Neutrophil (primary cell): ENCODE measurements at regions not wholly inside any gene's neighbourhood (a gene's known extent, or its start where the extent isn't known, plus 50 kb on each side); places are given as distances from the start of the nearest gene placed in this dataset.

Source experiments
- H3K27ac ChIP-seq: fragments of 200-600 bp; sonication (generic); 2 replicates; pipeline ENCODE4 v1.5.1; 2016; ENCODE audit warnings: mild to moderate bottlenecking, moderate library complexity
- H3K27me3 ChIP-seq: fragments of 200-600 bp; sonication (generic); 2 replicates; pipeline ENCODE4 v1.6.0; 2016; ENCODE audit warnings: mild to moderate bottlenecking
- H3K36me3 ChIP-seq: fragments of 200-600 bp; sonication (generic); 2 replicates; pipeline ENCODE4 v1.5.1; 2017
- H3K4me1 ChIP-seq, 2 experiments: fragments of 200-600 bp in 1 of 2; sonication (generic) in 1 of 2; 1 replicate in 1 of 2; 2 replicates in 1 of 2; pipeline versions ENCODE4 v1.5.1 to v1.6.1; 2013 to 2016; ENCODE audit warnings: low read depth in 1 of 2, low read length in 1 of 2, mild to moderate bottlenecking in 1 of 2, moderate library complexity in 1 of 2; ENCODE audit not compliant: control insufficient read depth in 1 of 2, insufficient read depth in 1 of 2
- H3K4me3 ChIP-seq, 2 experiments: fragments of 200-600 bp in 1 of 2; sonication (generic) in 1 of 2; 1 replicate in 1 of 2; 2 replicates in 1 of 2; pipeline ENCODE4 v1.5.1; 2013 to 2016; ENCODE audit warnings: low read depth in 1 of 2, low read length in 1 of 2, mild to moderate bottlenecking in 1 of 2, moderate library complexity in 1 of 2
- H3K9me3 ChIP-seq: fragments of 200-600 bp; sonication (generic); 2 replicates; pipeline ENCODE4 v1.5.1; 2016
- CTCF ChIP-seq: fragments of 200-600 bp; sonication (generic); IDR thresholded peaks from 2 replicates; pipeline ENCODE4 v1.5.1; 2016; ENCODE audit warnings: antibody characterized with exemption

GRCh38 chr6:14848019-14848418, 397.9 kb upstream of the JARID2 start:
- Histone ChIP-seq H3K9me3 (no peaks in the 10 kb centered on the region), H3K4me3 (no peak overlapping the region), H3K4me1 (no peaks in the 10 kb centered on the region), H3K27me3 (no peaks in the 10 kb centered on the region), H3K36me3 (no peaks in the 10 kb centered on the region), H3K27ac (no peak overlapping the region)
- no peak for TF ChIP-seq CTCF

- Histone ChIP-seq H3K9me3 (no peaks in the 10 kb centered on the region), H3K27ac (no peak overlapping the region), H3K4me3 (no peak overlapping the region), H3K36me3 (no peaks in the 10 kb centered on the region), H3K4me1 (no peaks in the 10 kb centered on the region), H3K27me3 (no peaks in the 10 kb centered on the region)
- TF ChIP-seq CTCF, result no peak
Observed at GRCh38 chr6:14849185-14849584, 396.7 kb upstream of the JARID2 start.

GRCh38 chr6:14851281-14851680, 394.6 kb upstream of the JARID2 start:
- no peak for TF ChIP-seq CTCF

GRCh38 chr6:14852375-14852774, 393.5 kb upstream of the JARID2 start:
- peaks cover 7 to 8% of the 10 kb centered on the region in 2 experiments for H3K4me1 ChIP-seq
- H3K36me3 ChIP-seq, result no peaks in the 10 kb centered on the region
- no peaks in the 10 kb centered on the region for H3K9me3 ChIP-seq
- no peak for TF ChIP-seq CTCF
- no peaks in the 10 kb centered on the region for H3K27me3 ChIP-seq
- H3K4me3 ChIP-seq, result no peak overlapping the region
- H3K27ac ChIP-seq, result no peak overlapping the region

More at GRCh38 chr6:14851281-14851680, 394.6 kb upstream of the JARID2 start:
- Histone ChIP-seq H3K36me3 (no peaks in the 10 kb centered on the region), H3K27me3 (no peaks in the 10 kb centered on the region), H3K4me1 (no peaks in the 10 kb centered on the region), H3K27ac (no peak overlapping the region), H3K4me3 (no peak overlapping the region), H3K9me3 (no peaks in the 10 kb centered on the region)

GRCh38 chr6:14856177-14856576, 389.7 kb upstream of the JARID2 start:
- no peaks in the 10 kb centered on the region for H3K9me3 ChIP-seq
- H3K36me3 ChIP-seq, result no peaks in the 10 kb centered on the region
- TF ChIP-seq CTCF, result no peak
- peaks cover 13 to 21% of the 10 kb centered on the region in 2 experiments for H3K4me1 ChIP-seq
- H3K27ac ChIP-seq, result no peak overlapping the region
- H3K27me3 ChIP-seq, result no peaks in the 10 kb centered on the region
- no peak overlapping the region for H3K4me3 ChIP-seq

GRCh38 chr6:14857001-14857400, 388.9 kb upstream of the JARID2 start:
- peaks cover 20 to 29% of the 10 kb centered on the region in 2 experiments for H3K4me1 ChIP-seq
- H3K9me3 ChIP-seq, result no peaks in the 10 kb centered on the region
- H3K36me3 ChIP-seq, result no peaks in the 10 kb centered on the region
- no peaks in the 10 kb centered on the region for H3K27me3 ChIP-seq
- peak overlapping the region; percentile 42 to 56 for H3K4me3 ChIP-seq
- peak overlapping the region; percentile 90 for H3K27ac ChIP-seq
- TF ChIP-seq CTCF, result no peak
